HG03378 (cell line): ENCODE measurements at regions not wholly inside any gene's neighbourhood (a gene's known extent, or its start where the extent isn't known, plus 50 kb on each side); places are given as distances from the start of the nearest gene placed in this dataset.
"Not testable (repeated sequence)": the region's sequence is repeated elsewhere in the genome, so short reads cannot be mapped to it uniquely, and the experiment has no call there.

Experiments
- ATAC-seq: cut with Tn5 transposase; IDR thresholded peaks from one replicate; pipeline ENCODE4 v1.9.1; 2021; ENCODE audit warnings: mild to moderate bottlenecking, moderate library complexity; ENCODE audit not compliant: unreplicated experiment

GRCh38 chr21:28877318-28877884, 115.3 kb downstream of the LTN1 start:
- no peak for ATAC-seq

GRCh38 chr21:28875078-28875477, 117.6 kb downstream of the LTN1 start:
- ATAC-seq = no peak

- no peak for ATAC-seq
Observed at GRCh38 chr21:28872218-28872617, 120.5 kb downstream of the LTN1 start.

GRCh38 chr21:28871388-28872010, 121.2 kb downstream of the LTN1 start:
- no peak for ATAC-seq

- no peak for ATAC-seq
Observed at GRCh38 chr21:28867401-28867800, 125.3 kb downstream of the LTN1 start.

- no peak for ATAC-seq
Observed at GRCh38 chr21:28865488-28866186, 127.0 kb downstream of the LTN1 start.

GRCh38 chr21:28858424-28858823, 134.3 kb downstream of the LTN1 start:
- ATAC-seq = no peak

GRCh38 chr21:28857752-28858151, 134.9 kb downstream of the LTN1 start:
- ATAC-seq = no peak

GRCh38 chr21:28856588-28857250, 136.0 kb downstream of the LTN1 start:
- no peak for ATAC-seq

GRCh38 chr21:28852706-28853105, 140.0 kb downstream of the LTN1 start:
- no peak for ATAC-seq

- ATAC-seq = no peak
Observed at GRCh38 chr21:28851645-28852044, 141.0 kb downstream of the LTN1 start.

GRCh38 chr21:28839237-28839636, 153.4 kb downstream of the LTN1 start:
- not testable (repeated sequence) for ATAC-seq

GRCh38 chr21:28837426-28837825, 155.3 kb downstream of the LTN1 start:
- ATAC-seq = not testable (repeated sequence)

- ATAC-seq = not testable (repeated sequence)
Observed at GRCh38 chr21:28836588-28836987, 156.1 kb downstream of the LTN1 start.

- ATAC-seq = no peak
Observed at GRCh38 chr21:28834335-28835238, 158.1 kb downstream of the LTN1 start.

- no peak for ATAC-seq
Observed at GRCh38 chr21:28833609-28834008, 159.1 kb downstream of the LTN1 start.

GRCh38 chr21:28833182-28833581, 159.5 kb downstream of the LTN1 start:
- ATAC-seq = no peak

GRCh38 chr21:28832715-28833061, 160.0 kb downstream of the LTN1 start:
- ATAC-seq = no peak

- peak; percentile 72 for ATAC-seq
Observed at GRCh38 chr21:28832013-28832714, 160.5 kb downstream of the LTN1 start.

GRCh38 chr21:28828981-28829380, 163.7 kb downstream of the LTN1 start:
- no peak for ATAC-seq
